Sigmoid colon (tissue), 3 donors: ENCODE measurements at regions not wholly inside any gene's neighbourhood (a gene's known extent, or its start where the extent isn't known, plus 50 kb on each side); places are given as distances from the start of the nearest gene placed in this dataset.
"Not testable (repeated sequence)": the region's sequence is repeated elsewhere in the genome, so short reads cannot be mapped to it uniquely, and the experiment has no call there.

ENCODE experiments used
- POLR2A ChIP-seq, 2 donors: fragments of 450-650 bp; IDR thresholded peaks; one replicate each; pipeline ENCODE4 v1.6.1; 2016; ENCODE audit warnings: antibody characterized with exemption in 2 of 2, mild to moderate bottlenecking in 2 of 2, moderate library complexity in 2 of 2
- TF ChIP-seq, protein P1 (sequence below), 4 experiments: fragments of 450-650 bp in 3 of 4; fragments of 200-600 bp in 1 of 4; IDR thresholded peaks; one replicate each; pipeline ENCODE4 v1.5.1; 2016 to 2019; ENCODE audit warnings: antibody characterized with exemption in 4 of 4, mild to moderate bottlenecking in 3 of 4, moderate library complexity in 2 of 4

DNA sequence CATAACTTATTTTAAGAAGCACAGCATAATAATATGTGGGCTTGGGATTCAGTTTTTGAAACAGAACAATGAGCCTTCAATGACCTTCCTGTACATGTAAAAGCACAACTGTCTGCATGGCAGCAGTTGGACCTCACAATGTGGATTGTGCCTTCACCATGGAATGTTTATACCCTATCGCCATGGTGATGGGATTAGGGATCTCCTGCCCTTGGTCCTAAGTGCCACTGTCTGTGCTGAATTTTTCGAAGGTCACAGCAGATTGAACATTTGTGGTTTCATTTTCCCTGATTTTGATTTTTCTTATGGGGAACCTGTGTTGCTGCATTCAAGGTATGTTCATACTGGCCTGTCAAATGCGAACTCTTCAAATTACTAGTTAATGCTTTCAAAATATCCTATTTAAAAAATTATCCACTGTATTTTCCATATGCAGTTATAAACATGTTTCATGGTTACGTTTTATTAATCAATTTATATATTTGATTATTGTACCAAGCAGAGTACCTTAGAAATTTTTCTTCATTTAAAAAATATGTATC lies 249.6 kb upstream of the TPTE start:
- TF ChIP-seq, protein P1, sequence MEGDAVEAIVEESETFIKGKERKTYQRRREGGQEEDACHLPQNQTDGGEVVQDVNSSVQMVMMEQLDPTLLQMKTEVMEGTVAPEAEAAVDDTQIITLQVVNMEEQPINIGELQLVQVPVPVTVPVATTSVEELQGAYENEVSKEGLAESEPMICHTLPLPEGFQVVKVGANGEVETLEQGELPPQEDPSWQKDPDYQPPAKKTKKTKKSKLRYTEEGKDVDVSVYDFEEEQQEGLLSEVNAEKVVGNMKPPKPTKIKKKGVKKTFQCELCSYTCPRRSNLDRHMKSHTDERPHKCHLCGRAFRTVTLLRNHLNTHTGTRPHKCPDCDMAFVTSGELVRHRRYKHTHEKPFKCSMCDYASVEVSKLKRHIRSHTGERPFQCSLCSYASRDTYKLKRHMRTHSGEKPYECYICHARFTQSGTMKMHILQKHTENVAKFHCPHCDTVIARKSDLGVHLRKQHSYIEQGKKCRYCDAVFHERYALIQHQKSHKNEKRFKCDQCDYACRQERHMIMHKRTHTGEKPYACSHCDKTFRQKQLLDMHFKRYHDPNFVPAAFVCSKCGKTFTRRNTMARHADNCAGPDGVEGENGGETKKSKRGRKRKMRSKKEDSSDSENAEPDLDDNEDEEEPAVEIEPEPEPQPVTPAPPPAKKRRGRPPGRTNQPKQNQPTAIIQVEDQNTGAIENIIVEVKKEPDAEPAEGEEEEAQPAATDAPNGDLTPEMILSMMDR (IDR thresholded peaks at IDR 0.05), result not testable (repeated sequence)
- TF ChIP-seq POLR2A (IDR thresholded peaks at IDR 0.05), result not testable (repeated sequence)
